Trophoblast cell (in vitro differentiated cells and primary cell): ENCODE measurements at regions not wholly inside any gene's neighbourhood (a gene's known extent, or its start where the extent isn't known, plus 50 kb on each side); places are given as distances from the start of the nearest gene placed in this dataset.

Experiments
- DNase-seq, 2 donors: peaks; one replicate each; pipeline ENCODE4 v3.0.0-alpha.2; 2016
- H2AFZ ChIP-seq: 2 replicates; pipeline ENCODE4 v1.6.1; 2013; ENCODE audit warnings: low read length, moderate library complexity, mild to moderate bottlenecking; ENCODE audit not compliant: insufficient read depth, poor library complexity
- H2AK5ac ChIP-seq: 2 replicates; pipeline ENCODE4 v1.6.1; 2013; ENCODE audit warnings: mild to moderate bottlenecking, low read length
- H2BK120ac ChIP-seq: 2 replicates; pipeline ENCODE4 v1.6.1; 2013; ENCODE audit warnings: low read length, mild to moderate bottlenecking, moderate library complexity; ENCODE audit not compliant: insufficient read depth, poor library complexity
- H2BK12ac ChIP-seq: 2 replicates; pipeline ENCODE4 v1.6.1; 2013; ENCODE audit warnings: mild to moderate bottlenecking, low read length, moderate library complexity
- H2BK5ac ChIP-seq: 2 replicates; pipeline ENCODE4 v1.6.1; 2013; ENCODE audit warnings: low read length, low read depth, moderate library complexity, mild to moderate bottlenecking; ENCODE audit not compliant: poor library complexity
- H3K14ac ChIP-seq: 2 replicates; pipeline ENCODE4 v1.6.1; 2013; ENCODE audit warnings: mild to moderate bottlenecking, low read length
- H3K18ac ChIP-seq: 2 replicates; pipeline ENCODE4 v1.6.1; 2013; ENCODE audit warnings: mild to moderate bottlenecking, low read length
- H3K23ac ChIP-seq: 2 replicates; pipeline ENCODE4 v1.6.1; 2013; ENCODE audit warnings: low read length
- H3K27ac ChIP-seq: 2 replicates; pipeline ENCODE4 v1.5.1; 2013; ENCODE audit warnings: low read depth, mild to moderate bottlenecking, inconsistent platforms, low read length, moderate library complexity
- H3K27me3 ChIP-seq: 2 replicates; pipeline ENCODE4 v1.6.1; 2013; ENCODE audit warnings: inconsistent platforms, mild to moderate bottlenecking, low read length, moderate library complexity; ENCODE audit not compliant: insufficient read depth
- H3K36me3 ChIP-seq, 2 experiments: 1 replicate in 1 of 2; 2 replicates in 1 of 2; pipeline ENCODE4 v1.6.1; 2013; ENCODE audit warnings: low read length in 2 of 2, mild to moderate bottlenecking in 2 of 2, moderate library complexity in 1 of 2; ENCODE audit not compliant: insufficient read depth in 2 of 2, control insufficient read depth in 1 of 2
- H3K4ac ChIP-seq: 2 replicates; pipeline ENCODE4 v1.6.1; 2013; ENCODE audit warnings: low read depth, mild to moderate bottlenecking, low read length, moderate library complexity
- H3K4me1 ChIP-seq, 2 experiments: 1 replicate in 1 of 2; 2 replicates in 1 of 2; pipeline ENCODE4 v1.6.1; 2013; ENCODE audit warnings: low read length in 2 of 2, mild to moderate bottlenecking in 2 of 2, moderate library complexity in 1 of 2; ENCODE audit not compliant: insufficient read depth in 2 of 2, control insufficient read depth in 1 of 2
- H3K4me2 ChIP-seq: 2 replicates; pipeline ENCODE4 v1.6.1; 2013; ENCODE audit warnings: inconsistent platforms, mild to moderate bottlenecking, low read length, moderate library complexity
- H3K4me3 ChIP-seq: 2 replicates; pipeline ENCODE4 v1.5.1; 2013; ENCODE audit warnings: mild to moderate bottlenecking, low read depth, low read length, inconsistent platforms
- H3K79me1 ChIP-seq: one replicate; pipeline ENCODE4 v1.6.1; 2013; ENCODE audit warnings: low read length
- H3K79me2 ChIP-seq: 2 replicates; pipeline ENCODE4 v1.6.1; 2013; ENCODE audit warnings: low read length, mild to moderate bottlenecking; ENCODE audit not compliant: control insufficient read depth, insufficient read depth, poor library complexity
- H3K9ac ChIP-seq: 2 replicates; pipeline ENCODE4 v1.6.1; 2013; ENCODE audit warnings: mild to moderate bottlenecking, low read length
- H3K9me3 ChIP-seq: 2 replicates; pipeline ENCODE4 v1.6.1; 2013; ENCODE audit warnings: low read depth, mild to moderate bottlenecking, control low read depth, inconsistent platforms, low read length; ENCODE audit not compliant: insufficient read depth
- H4K12ac ChIP-seq: 2 replicates; pipeline ENCODE4 v1.6.1; 2013; ENCODE audit warnings: low read depth, mild to moderate bottlenecking, low read length, moderate library complexity
- H4K8ac ChIP-seq: 2 replicates; pipeline ENCODE4 v1.6.1; 2013; ENCODE audit warnings: low read depth, mild to moderate bottlenecking, low read length, moderate library complexity
- H4K91ac ChIP-seq: one replicate; pipeline ENCODE4 v1.6.1; 2013; ENCODE audit warnings: low read depth, mild to moderate bottlenecking, low read length, moderate library complexity
- WGBS: extraction: QIAGEN DNeasy Blood & Tissue Kit; methylation state at CpG from one replicate; pipeline ENCODE4 v1.1.7; 2013; ENCODE audit warnings: missing lambda C conversion rate; ENCODE audit not compliant: insufficient read length, insufficient coverage; ENCODE audit errors: extremely low coverage; 5-methylcytosine and 5-hydroxymethylcytosine counted together

DNA sequence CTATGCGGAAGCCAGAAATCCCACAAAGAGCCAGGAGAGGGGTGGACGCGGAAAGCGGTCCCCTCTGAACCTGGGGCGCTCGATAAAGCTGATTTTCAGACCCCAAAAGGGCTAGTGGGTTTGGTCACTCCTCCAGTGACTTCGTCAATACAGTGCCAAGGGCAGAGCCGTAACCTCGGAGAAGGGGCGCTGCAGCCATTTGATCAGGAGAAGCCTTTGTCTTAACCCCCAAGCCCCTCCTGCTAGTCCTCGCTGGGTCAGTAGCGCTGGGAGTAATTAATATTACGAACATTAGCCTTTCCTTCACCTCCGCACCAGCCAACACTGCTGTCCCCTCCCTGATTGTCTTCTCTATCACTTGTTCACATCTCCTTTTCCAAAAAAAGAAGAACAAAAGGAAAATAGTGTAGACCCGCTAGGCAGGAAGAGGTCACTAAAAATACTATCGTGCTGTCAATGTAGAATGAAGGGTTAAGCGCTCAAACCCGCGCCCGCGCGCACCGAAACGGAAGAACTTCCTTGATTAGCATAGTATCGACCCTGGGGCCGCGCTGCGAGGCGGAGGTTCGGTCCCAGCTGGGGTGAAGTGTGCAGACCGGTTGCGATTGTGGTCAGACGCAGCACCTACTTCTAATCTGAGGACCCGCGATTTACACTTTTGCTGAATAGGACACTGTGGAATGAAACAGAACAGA, 63.2 kb upstream of the MAPRE2 start:
- peak overlapping the region; percentile 26 for H3K9ac ChIP-seq
- no peaks in the 10 kb centered on the region for H3K79me2 ChIP-seq
- peak; percentile 6 to 49 for DNase-seq

GRCh38 chr18:34978533-34978893, 62.7 kb upstream of the MAPRE2 start:
- H3K14ac ChIP-seq: no peak overlapping the region
- no peak overlapping the region for H3K4me3 ChIP-seq
- no peak overlapping the region for H2AK5ac ChIP-seq
- no peak overlapping the region for H4K8ac ChIP-seq
- no peak overlapping the region for H2AFZ ChIP-seq
- no peak overlapping the region for H4K12ac ChIP-seq
- no peak overlapping the region for H3K9ac ChIP-seq
- H3K4me2 ChIP-seq: peak overlapping the region; percentile 100
- no peak overlapping the region for H3K18ac ChIP-seq
- no peak overlapping the region for H3K23ac ChIP-seq
- no peak overlapping the region for H4K91ac ChIP-seq
- H2BK12ac ChIP-seq: no peak overlapping the region
- no peaks in the 10 kb centered on the region for H3K9me3 ChIP-seq
- H3K36me3 ChIP-seq: no peaks in the 10 kb centered on the region
- peaks cover 3 to 9% of the 10 kb centered on the region in 2 experiments for H3K4me1 ChIP-seq
- no peak for DNase-seq
- H3K79me1 ChIP-seq: peaks cover 6% of the 10 kb centered on the region
- peak overlapping the region; percentile 7 for H3K27ac ChIP-seq
- no peaks in the 10 kb centered on the region for H3K79me2 ChIP-seq
- WGBS: no CpG with 5 or more reads among the region's 5 CpGs
- H2BK5ac ChIP-seq: no peak overlapping the region
- no peak overlapping the region for H2BK120ac ChIP-seq
- H3K27me3 ChIP-seq: peaks cover 15% of the 10 kb centered on the region
- no peak overlapping the region for H3K4ac ChIP-seq

More for the DNA sequence above, 63.2 kb upstream of the MAPRE2 start:
- no peak overlapping the region for H4K91ac ChIP-seq
- no peak overlapping the region for H3K23ac ChIP-seq
- H2AFZ ChIP-seq: peak overlapping the region; percentile 18
- no peak overlapping the region for H3K18ac ChIP-seq
- H3K4me3 ChIP-seq: peak overlapping the region; percentile 77
- H3K27ac ChIP-seq: no peak overlapping the region
- no peak overlapping the region for H3K4ac ChIP-seq
- H3K4me2 ChIP-seq: peak overlapping the region; percentile 100
- no peaks in the 10 kb centered on the region for H3K36me3 ChIP-seq
- no peak overlapping the region for H2BK12ac ChIP-seq
- H2BK120ac ChIP-seq: no peak overlapping the region
- H4K8ac ChIP-seq: no peak overlapping the region
- H4K12ac ChIP-seq: no peak overlapping the region
- H3K14ac ChIP-seq: no peak overlapping the region
- H3K79me1 ChIP-seq: peaks cover 6% of the 10 kb centered on the region
- no peaks in the 10 kb centered on the region for H3K9me3 ChIP-seq
- no CpG with 5 or more reads among the region's 35 CpGs for WGBS
- H3K27me3 ChIP-seq: peaks cover 15% of the 10 kb centered on the region
- no peak overlapping the region for H2AK5ac ChIP-seq
- H2BK5ac ChIP-seq: no peak overlapping the region
- peaks cover 3 to 9% of the 10 kb centered on the region in 2 experiments for H3K4me1 ChIP-seq

DNA sequence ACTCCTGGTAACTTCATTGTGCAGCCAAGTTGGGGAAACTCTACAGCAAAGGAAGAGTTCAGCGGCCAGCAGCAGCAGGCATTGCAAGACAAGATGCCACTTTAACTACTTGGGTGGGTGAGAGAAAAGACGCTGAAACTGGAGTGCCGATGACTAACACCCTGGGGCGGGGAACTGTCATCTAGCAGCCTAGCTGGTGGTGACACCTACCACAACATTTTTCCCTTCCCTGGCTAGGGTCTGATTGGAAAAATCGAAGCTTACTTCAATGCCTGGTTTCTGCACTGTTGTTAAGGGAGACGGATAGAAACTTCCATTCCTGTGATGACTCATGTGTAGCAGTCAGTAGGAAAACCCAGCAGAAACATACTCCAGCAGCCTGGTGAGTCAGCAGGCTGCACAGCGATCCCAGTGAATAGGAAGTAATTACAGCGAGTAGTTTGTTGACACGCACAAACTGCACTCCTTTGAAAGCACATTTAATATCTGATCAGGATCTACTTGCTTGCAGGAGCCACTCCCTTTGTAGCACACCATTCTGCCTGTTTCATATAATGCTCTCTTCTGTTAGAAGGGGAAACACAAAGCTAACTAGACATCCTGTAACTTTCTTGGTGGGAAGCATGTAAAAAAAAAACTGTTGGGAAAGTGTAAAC, 62.1 kb upstream of the MAPRE2 start:
- H3K27me3 ChIP-seq: peaks cover 15% of the 10 kb centered on the region
- no peak overlapping the region for H3K14ac ChIP-seq
- WGBS: no CpG with 5 or more reads among the region's 9 CpGs

DNA sequence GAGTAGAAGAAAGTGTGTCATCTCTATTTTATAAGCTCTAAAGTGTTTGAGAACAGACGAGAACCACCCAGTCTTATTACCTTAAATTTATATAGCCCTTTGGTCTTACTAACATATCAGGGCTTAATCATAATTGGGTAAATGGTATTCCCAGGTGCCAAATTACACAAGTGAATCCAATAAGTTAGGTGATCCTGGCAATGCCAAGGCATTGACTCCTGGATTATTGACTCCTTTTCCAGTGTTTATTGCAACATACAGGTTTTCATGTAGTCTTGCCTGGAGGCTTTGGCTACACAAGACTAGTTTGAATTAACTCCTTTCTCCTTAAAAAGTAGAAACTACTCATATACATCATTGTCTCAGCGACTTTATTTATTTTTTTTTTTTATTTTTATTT, 59.7 kb upstream of the MAPRE2 start:
- H3K27me3 ChIP-seq: peaks cover 8% of the 10 kb centered on the region
- H4K12ac ChIP-seq: no peak overlapping the region

More for the DNA sequence above, 62.1 kb upstream of the MAPRE2 start:
- Histone ChIP-seq H2BK5ac (no peak overlapping the region), H3K9ac (no peak overlapping the region), H2AK5ac (no peak overlapping the region), H3K36me3 (no peaks in the 10 kb centered on the region), H3K4me2 (peak overlapping the region; percentile 100), H3K23ac (no peak overlapping the region), H3K4me1 (peaks cover 3 to 9% of the 10 kb centered on the region in 2 experiments), H2BK120ac (no peak overlapping the region), H2AFZ (no peak overlapping the region), H3K18ac (no peak overlapping the region), H4K12ac (no peak overlapping the region), H4K8ac (no peak overlapping the region), H3K79me2 (no peaks in the 10 kb centered on the region), H3K27ac (peak overlapping the region; percentile 7), H3K4ac (no peak overlapping the region), H4K91ac (no peak overlapping the region), H2BK12ac (no peak overlapping the region), H3K9me3 (no peaks in the 10 kb centered on the region), H3K79me1 (peaks cover 6% of the 10 kb centered on the region), H3K4me3 (no peak overlapping the region)
- peak; percentile 93 to 95 for DNase-seq

More for the DNA sequence above, 59.7 kb upstream of the MAPRE2 start:
- no peak overlapping the region for H2AK5ac ChIP-seq
- peaks cover 2 to 9% of the 10 kb centered on the region in 2 experiments for H3K4me1 ChIP-seq
- no peak overlapping the region for H2BK120ac ChIP-seq
- no peak overlapping the region for H2BK5ac ChIP-seq
- no peaks in the 10 kb centered on the region for H3K36me3 ChIP-seq
- no peak overlapping the region for H3K14ac ChIP-seq
- no peak overlapping the region for H3K27ac ChIP-seq
- H4K8ac ChIP-seq: no peak overlapping the region
- H3K9me3 ChIP-seq: no peaks in the 10 kb centered on the region
- H3K79me2 ChIP-seq: no peaks in the 10 kb centered on the region
- no peak overlapping the region for H4K91ac ChIP-seq
- no peak overlapping the region for H3K9ac ChIP-seq
- H2AFZ ChIP-seq: no peak overlapping the region
- no peak overlapping the region for H3K18ac ChIP-seq
- H3K4me2 ChIP-seq: no peak overlapping the region
- H3K79me1 ChIP-seq: peaks cover 6% of the 10 kb centered on the region
- no peak overlapping the region for H3K4me3 ChIP-seq
- no peak overlapping the region for H3K4ac ChIP-seq
- no peak overlapping the region for H2BK12ac ChIP-seq
- H3K23ac ChIP-seq: no peak overlapping the region
- no peak for DNase-seq
- WGBS: no CpG with 5 or more reads among the region's 2 CpGs
